ENCODE measurements at regions not wholly inside any gene's neighbourhood (a gene's known extent, or its start where the extent isn't known, plus 50 kb on each side); places are given as distances from the start of the nearest gene placed in this dataset.

GRCh38 chr1:29398431-29398830 lies 162.1 kb downstream of the PTPRU start:
- TF ChIP-seq CTCF (IDR thresholded peaks at IDR 0.05; ENCODE audit: low read depth, low read length) (no peak), POLR2A (IDR thresholded peaks at IDR 0.05; ENCODE audit: extremely low read depth, insufficient read length) (no peak), MAX (IDR thresholded peaks at IDR 0.05; ENCODE audit: low read depth, low read length) (no peak), MYC (IDR thresholded peaks at IDR 0.05; ENCODE audit: low read depth, low read length) (no peak)

All from NB4 (cell line).